ENCODE measurements at regions not wholly inside any gene's neighbourhood (a gene's known extent, or its start where the extent isn't known, plus 50 kb on each side); places are given as distances from the start of the nearest gene placed in this dataset.

DNA sequence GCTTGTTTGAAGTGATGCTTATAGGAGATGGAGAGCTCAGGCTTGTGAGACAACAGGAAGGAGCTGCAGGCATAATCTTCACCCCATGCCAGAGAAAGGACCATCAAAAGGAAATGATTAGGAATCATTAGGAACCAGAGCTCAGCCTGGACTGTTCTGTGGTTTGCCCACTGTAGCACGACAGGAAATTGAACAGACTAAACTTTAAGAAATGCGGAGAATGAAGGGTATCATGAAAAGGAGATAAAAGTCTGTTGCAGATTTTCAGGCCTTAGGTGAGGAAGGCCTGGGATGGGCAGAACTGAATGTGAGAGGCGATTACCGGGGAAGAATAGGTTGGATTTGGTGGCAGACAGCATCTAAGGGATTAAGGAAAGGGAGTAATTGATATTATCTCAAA is 292.0 kb upstream of the PLXNA2 start:
- no peak for TF ChIP-seq POLR2AphosphoS5 (IDR thresholded peaks at IDR 0.05)
- TF ChIP-seq, protein P1, sequence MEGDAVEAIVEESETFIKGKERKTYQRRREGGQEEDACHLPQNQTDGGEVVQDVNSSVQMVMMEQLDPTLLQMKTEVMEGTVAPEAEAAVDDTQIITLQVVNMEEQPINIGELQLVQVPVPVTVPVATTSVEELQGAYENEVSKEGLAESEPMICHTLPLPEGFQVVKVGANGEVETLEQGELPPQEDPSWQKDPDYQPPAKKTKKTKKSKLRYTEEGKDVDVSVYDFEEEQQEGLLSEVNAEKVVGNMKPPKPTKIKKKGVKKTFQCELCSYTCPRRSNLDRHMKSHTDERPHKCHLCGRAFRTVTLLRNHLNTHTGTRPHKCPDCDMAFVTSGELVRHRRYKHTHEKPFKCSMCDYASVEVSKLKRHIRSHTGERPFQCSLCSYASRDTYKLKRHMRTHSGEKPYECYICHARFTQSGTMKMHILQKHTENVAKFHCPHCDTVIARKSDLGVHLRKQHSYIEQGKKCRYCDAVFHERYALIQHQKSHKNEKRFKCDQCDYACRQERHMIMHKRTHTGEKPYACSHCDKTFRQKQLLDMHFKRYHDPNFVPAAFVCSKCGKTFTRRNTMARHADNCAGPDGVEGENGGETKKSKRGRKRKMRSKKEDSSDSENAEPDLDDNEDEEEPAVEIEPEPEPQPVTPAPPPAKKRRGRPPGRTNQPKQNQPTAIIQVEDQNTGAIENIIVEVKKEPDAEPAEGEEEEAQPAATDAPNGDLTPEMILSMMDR (IDR thresholded peaks at IDR 0.05): no peak
- TF ChIP-seq EP300 (IDR thresholded peaks at IDR 0.05): no peak
- no peak for TF ChIP-seq POLR2A (IDR thresholded peaks at IDR 0.05)

Data from sigmoid colon (tissue), 4 donors.